ENCODE measurements at regions not wholly inside any gene's neighbourhood (a gene's known extent, or its start where the extent isn't known, plus 50 kb on each side); places are given as distances from the start of the nearest gene placed in this dataset.

DNA sequence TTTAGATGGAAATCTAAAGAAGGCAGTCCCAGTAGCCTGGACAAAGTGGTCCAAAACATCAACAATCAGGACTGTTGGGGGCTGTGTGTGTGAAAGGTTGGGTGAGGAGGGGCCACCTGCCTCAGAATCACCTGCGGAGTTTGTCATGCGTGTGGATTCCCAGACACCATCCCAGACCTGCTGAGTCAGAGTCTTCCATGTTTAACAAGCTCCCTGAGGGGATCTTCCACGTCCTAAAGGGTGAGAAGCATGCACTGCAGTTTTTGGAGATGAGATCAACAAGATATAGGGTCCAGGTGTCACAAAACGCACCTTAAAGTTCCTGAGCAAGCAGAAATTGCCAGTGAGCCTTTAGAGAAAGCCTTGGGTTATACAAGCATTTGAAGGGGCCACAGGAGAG, 207.0 kb upstream of the FAM9B start:
- no peak for DNase-seq (ENCODE audit: low spot score in 2 of 2)
- no peak for TF ChIP-seq POLR2AphosphoS5 (IDR thresholded peaks at IDR 0.05)
- TF ChIP-seq, protein P1, sequence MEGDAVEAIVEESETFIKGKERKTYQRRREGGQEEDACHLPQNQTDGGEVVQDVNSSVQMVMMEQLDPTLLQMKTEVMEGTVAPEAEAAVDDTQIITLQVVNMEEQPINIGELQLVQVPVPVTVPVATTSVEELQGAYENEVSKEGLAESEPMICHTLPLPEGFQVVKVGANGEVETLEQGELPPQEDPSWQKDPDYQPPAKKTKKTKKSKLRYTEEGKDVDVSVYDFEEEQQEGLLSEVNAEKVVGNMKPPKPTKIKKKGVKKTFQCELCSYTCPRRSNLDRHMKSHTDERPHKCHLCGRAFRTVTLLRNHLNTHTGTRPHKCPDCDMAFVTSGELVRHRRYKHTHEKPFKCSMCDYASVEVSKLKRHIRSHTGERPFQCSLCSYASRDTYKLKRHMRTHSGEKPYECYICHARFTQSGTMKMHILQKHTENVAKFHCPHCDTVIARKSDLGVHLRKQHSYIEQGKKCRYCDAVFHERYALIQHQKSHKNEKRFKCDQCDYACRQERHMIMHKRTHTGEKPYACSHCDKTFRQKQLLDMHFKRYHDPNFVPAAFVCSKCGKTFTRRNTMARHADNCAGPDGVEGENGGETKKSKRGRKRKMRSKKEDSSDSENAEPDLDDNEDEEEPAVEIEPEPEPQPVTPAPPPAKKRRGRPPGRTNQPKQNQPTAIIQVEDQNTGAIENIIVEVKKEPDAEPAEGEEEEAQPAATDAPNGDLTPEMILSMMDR (IDR thresholded peaks at IDR 0.05): no peak
- no peak for TF ChIP-seq EP300 (IDR thresholded peaks at IDR 0.05)
- no peak for TF ChIP-seq POLR2A (IDR thresholded peaks at IDR 0.05)
- H3K4me1 ChIP-seq: no peaks in the 10 kb centered on the region
- H3K4me3 ChIP-seq: no peak overlapping the region
- H3K27me3 ChIP-seq: no peaks in the 10 kb centered on the region
- H3K36me3 ChIP-seq: no peaks in the 10 kb centered on the region
- no peak overlapping the region for H3K27ac ChIP-seq
- no peaks in the 10 kb centered on the region for H3K9me3 ChIP-seq
- 72% methylated on average over 4 of the region's 4 CpGs for WGBS

DNA sequence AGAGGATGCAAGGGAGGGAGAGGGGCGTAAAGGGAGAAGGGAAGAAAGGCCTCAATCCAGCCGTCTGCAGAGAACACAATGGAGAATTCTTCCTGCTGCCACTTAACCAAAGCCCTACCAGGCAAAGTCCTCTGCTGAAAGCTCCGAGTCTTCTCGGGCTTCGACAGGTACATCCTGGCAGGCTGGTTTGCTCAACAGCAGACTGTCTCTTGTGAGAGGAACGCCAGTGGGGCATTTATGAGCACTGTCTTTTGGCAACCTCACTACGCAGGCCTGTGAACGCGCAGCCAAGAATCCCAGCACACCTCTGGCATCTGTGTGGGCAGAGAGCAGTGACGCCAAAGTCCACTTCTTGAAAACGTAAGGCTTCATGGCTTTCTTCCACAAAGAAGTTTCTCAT, 207.5 kb upstream of the FAM9B start:
- no peaks in the 10 kb centered on the region for H3K27me3 ChIP-seq
- H3K4me1 ChIP-seq: no peaks in the 10 kb centered on the region
- no peaks in the 10 kb centered on the region for H3K36me3 ChIP-seq
- no peak for TF ChIP-seq EP300 (IDR thresholded peaks at IDR 0.05)
- TF ChIP-seq POLR2A (IDR thresholded peaks at IDR 0.05): no peak
- TF ChIP-seq, protein P1 (IDR thresholded peaks at IDR 0.05): no peak
- TF ChIP-seq POLR2AphosphoS5 (IDR thresholded peaks at IDR 0.05): no peak
- H3K27ac ChIP-seq: no peak overlapping the region
- DNase-seq (ENCODE audit: low spot score in 2 of 2): no peak
- no peak overlapping the region for H3K4me3 ChIP-seq
- WGBS: 86% methylated on average over 11 of the region's 11 CpGs
- H3K9me3 ChIP-seq: no peaks in the 10 kb centered on the region

DNA sequence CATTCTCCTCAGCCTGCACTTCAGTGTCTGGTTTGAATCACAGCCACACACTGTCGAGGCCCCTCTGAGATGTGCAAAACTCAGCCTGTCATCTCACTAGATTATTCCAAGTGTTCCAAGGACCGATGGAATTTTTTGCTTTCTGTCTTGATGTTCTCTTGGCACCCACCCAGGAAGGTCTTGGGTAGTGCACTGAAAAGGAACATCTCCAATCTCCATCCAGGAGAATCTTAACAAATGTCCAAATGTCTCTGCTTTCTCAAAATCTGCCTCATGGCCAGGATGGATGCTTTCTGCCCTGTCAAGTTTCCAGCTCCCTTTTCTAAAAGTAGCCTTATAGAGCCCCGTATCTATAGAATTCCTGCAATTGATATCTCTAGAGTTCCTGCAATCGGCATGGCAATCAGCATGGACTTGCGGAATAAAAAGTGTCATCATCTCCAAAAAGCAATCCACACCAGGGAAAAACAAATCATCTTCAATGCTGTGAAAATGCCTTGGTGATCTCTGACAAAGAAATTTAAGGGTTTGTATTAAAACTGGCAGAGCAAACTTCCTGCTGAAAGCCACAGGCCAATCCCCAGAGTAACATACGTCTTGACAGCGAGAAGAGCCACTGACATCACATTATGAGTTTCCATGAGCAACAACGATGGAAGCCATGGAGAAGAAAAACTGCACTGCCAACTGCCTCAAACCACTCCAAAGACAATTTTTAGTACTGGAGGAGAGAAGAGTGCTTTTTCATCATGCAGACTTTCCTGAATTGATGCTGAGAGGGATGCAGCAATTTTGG, 215.3 kb upstream of the FAM9B start:
- TF ChIP-seq POLR2A (IDR thresholded peaks at IDR 0.05) (no peak), EP300 (IDR thresholded peaks at IDR 0.05) (no peak), POLR2AphosphoS5 (IDR thresholded peaks at IDR 0.05) (no peak)
- TF ChIP-seq, protein P1 (IDR thresholded peaks at IDR 0.05): no peak
- H3K27me3 ChIP-seq: no peaks in the 10 kb centered on the region
- no peaks in the 10 kb centered on the region for H3K36me3 ChIP-seq
- H3K4me1 ChIP-seq: no peaks in the 10 kb centered on the region
- no peaks in the 10 kb centered on the region for H3K9me3 ChIP-seq
- no peak overlapping the region for H3K4me3 ChIP-seq
- no peak for DNase-seq (ENCODE audit: low spot score in 2 of 2)
- H3K27ac ChIP-seq: no peak overlapping the region
- 75% methylated on average over 8 of the region's 8 CpGs for WGBS

DNA sequence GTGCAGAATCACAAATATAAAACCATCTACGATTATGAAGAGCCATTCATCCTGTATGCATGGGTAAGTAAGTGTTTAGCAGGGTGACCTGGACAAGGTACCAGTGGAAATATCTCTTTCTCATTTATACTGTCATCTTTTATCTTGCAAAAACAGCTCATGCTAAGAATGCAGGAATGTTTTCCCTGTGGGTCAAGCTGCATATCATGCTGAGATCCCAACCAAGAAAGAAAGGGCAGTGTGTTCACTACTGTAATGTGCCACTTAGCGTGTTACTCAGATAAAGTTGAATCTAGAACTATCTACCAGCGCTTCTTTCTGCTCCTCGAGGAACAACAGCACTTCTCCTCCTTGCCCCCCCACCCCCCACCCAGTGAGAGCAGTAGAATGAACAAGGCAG, 212.7 kb upstream of the TBL1X start:
- no peaks in the 10 kb centered on the region for H3K9me3 ChIP-seq
- no peaks in the 10 kb centered on the region for H3K27me3 ChIP-seq
- 68% methylated on average over 4 of the region's 4 CpGs for WGBS
- no peak for TF ChIP-seq EP300 (IDR thresholded peaks at IDR 0.05)
- no peak for TF ChIP-seq POLR2A (IDR thresholded peaks at IDR 0.05)
- TF ChIP-seq POLR2AphosphoS5 (IDR thresholded peaks at IDR 0.05): no peak
- TF ChIP-seq, protein P1 (IDR thresholded peaks at IDR 0.05): no peak
- no peak overlapping the region for H3K4me3 ChIP-seq
- H3K4me1 ChIP-seq: no peaks in the 10 kb centered on the region
- no peak for DNase-seq (ENCODE audit: low spot score in 2 of 2)
- H3K36me3 ChIP-seq: no peaks in the 10 kb centered on the region
- H3K27ac ChIP-seq: no peak overlapping the region

DNA sequence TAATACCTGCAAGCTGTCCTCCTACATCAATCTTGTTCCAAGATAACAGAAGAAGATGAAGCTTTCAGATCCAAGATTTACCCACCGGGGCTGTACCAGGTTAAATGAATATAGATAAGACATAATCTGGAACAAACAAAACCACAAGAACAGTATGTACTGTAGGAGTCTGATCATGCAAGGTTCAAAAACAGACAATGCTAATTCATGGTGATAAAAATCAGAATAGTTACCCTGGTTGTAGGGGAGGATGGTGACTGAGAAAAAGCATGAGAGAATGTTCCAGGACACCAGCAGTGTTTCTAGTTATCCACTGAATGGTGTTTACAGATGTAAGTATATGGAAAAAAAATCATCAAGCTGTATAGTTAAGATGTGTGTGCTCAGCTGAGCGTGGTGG, 211.6 kb upstream of the TBL1X start:
- Histone ChIP-seq H3K4me1 (no peaks in the 10 kb centered on the region), H3K27me3 (no peaks in the 10 kb centered on the region), H3K9me3 (no peaks in the 10 kb centered on the region), H3K27ac (no peak overlapping the region), H3K36me3 (no peaks in the 10 kb centered on the region), H3K4me3 (no peak overlapping the region)
- 67% methylated on average over 2 of the region's 2 CpGs for WGBS
- DNase-seq (ENCODE audit: low spot score in 2 of 2): no peak
- TF ChIP-seq, protein P1 (IDR thresholded peaks at IDR 0.05): no peak
- TF ChIP-seq EP300 (IDR thresholded peaks at IDR 0.05) (no peak), POLR2A (IDR thresholded peaks at IDR 0.05) (no peak), POLR2AphosphoS5 (IDR thresholded peaks at IDR 0.05) (no peak)

Data from suprapubic skin (tissue), 4 donors.